Activated T-helper 17 cell treated with anti-CD3 and anti-CD28 coated beads, Interleukin-2, amount 50 U/mL, for 72 hours (primary cell): ENCODE measurements at regions not wholly inside any gene's neighbourhood (a gene's known extent, or its start where the extent isn't known, plus 50 kb on each side); places are given as distances from the start of the nearest gene placed in this dataset.
A peak's percentile ranks its signal among the peaks of the same experiment; 100 is the strongest.
"Not testable (repeated sequence)": the region's sequence is repeated elsewhere in the genome, so short reads cannot be mapped to it uniquely, and the experiment has no call there.

ENCODE experiments used
- ATAC-seq: fragments of 150-1000 bp; cut with Tn5 transposase; replicated peaks from 2 replicates; pipeline ENCODE4 v1.10.0; 2021; ENCODE audit warnings: mild to moderate bottlenecking, moderate library complexity
- H3K27ac Mint-ChIP-seq: one replicate; pipeline ENCODE4 v1.8.0; 2022; ENCODE audit warnings: mixed read lengths
- H3K27me3 Mint-ChIP-seq: one replicate; pipeline ENCODE4 v1.8.0; 2022; ENCODE audit warnings: mixed read lengths
- H3K36me3 Mint-ChIP-seq: one replicate; pipeline ENCODE4 v1.8.0; 2022; ENCODE audit warnings: low read depth, mild to moderate bottlenecking, mixed read lengths
- H3K4me1 Mint-ChIP-seq: one replicate; pipeline ENCODE4 v1.8.0; 2022; ENCODE audit warnings: mixed read lengths
- H3K4me3 Mint-ChIP-seq: one replicate; pipeline ENCODE4 v1.8.0; 2022; ENCODE audit warnings: mild to moderate bottlenecking, mixed read lengths
- H3K9me3 Mint-ChIP-seq: one replicate; pipeline ENCODE4 v1.8.0; 2022; ENCODE audit warnings: mixed read lengths

DNA sequence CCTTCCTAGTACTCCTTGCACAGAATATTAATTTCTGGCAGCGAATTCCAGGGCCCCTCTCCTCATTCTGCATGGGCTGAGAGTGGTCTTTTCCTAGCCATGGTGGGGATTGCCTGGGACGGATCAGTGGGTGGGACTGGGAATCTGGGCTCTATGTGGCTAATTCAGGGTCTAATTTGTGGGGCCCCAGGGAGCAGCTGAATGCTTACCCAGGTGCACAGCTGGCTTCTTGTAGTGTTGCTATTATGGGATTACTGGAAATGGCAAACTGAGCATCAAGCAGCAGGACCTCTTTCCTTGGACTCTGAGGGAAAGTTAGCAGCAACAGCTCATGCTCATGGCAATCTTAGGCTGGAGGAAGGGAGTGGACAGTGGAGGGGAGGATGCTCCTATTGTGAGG is 187.1 kb upstream of the CACNA1E start:
- Mint-ChIP-seq H3K4me1 (no peaks in the 10 kb centered on the region), H3K27ac (no peak overlapping the region), H3K36me3 (no peaks in the 10 kb centered on the region), H3K4me3 (no peak overlapping the region), H3K27me3 (peaks cover 4% of the 10 kb centered on the region), H3K9me3 (no peaks in the 10 kb centered on the region)
- ATAC-seq: no peak

DNA sequence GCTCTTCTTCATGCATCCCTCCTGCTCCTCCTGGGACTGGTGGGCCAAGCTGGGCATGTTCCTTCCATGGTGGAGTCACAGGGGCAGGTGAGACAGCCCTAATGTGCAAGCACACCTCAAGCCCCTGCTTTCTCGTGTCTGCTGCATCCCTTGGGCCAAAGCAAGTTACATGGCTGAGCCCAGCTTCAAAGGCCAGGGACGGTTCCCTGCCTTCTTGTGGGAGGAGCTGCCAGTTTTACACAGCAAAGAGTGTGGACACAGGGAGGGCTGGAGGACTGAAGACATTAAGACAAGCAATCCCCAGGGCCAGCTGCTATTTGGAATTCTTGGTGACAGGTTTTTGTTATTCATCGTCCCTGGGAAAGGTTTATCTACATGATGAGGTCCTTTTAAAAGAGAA is 175.2 kb upstream of the CACNA1E start:
- H3K9me3 Mint-ChIP-seq: no peaks in the 10 kb centered on the region
- H3K4me3 Mint-ChIP-seq: no peak overlapping the region
- peaks cover 15% of the 10 kb centered on the region for H3K27me3 Mint-ChIP-seq
- H3K4me1 Mint-ChIP-seq: no peaks in the 10 kb centered on the region
- no peaks in the 10 kb centered on the region for H3K36me3 Mint-ChIP-seq
- no peak overlapping the region for H3K27ac Mint-ChIP-seq
- no peak for ATAC-seq

DNA sequence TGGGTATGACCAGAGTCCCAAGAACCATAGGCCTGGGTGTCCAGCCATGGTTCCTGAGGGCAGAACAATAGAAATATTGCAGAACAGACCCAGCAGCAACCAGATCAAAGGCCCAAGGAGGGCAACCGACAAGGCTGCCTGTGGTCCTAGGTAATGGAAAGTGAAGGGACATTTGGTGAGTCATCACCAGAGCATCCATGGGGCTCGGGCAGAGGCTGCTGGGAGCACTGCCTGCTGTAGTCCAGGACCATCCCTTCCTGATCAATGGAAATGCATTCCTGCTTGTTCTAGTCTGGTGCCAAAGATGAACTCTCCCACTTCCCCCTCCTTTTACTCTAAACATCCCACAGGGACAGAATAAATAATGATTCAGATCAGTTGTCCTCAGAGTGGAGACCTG is 172.8 kb upstream of the CACNA1E start:
- H3K9me3 Mint-ChIP-seq: no peaks in the 10 kb centered on the region
- H3K4me3 Mint-ChIP-seq: no peak overlapping the region
- peaks cover 10% of the 10 kb centered on the region for H3K4me1 Mint-ChIP-seq
- ATAC-seq: no peak
- peaks cover 31% of the 10 kb centered on the region for H3K27me3 Mint-ChIP-seq
- no peak overlapping the region for H3K27ac Mint-ChIP-seq
- no peaks in the 10 kb centered on the region for H3K36me3 Mint-ChIP-seq

DNA sequence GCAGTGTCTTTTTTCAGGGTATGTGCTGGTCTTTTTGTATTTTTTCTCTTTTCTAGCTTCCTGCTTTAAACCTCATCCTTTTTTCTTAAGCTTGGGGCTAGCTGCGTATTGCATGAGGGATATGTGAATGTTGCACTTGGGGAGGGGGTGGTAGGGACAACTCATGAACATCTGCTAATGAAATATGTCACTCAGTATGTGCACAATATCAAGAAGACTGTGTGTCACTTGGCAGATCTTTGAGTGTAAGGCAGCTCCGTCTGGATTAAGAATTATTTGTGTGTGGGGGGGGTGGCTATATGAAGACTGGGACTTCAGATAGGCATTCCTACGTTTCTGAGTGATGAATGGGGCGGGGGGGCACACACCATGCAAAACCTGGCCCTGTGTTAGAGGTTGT is 170.4 kb upstream of the CACNA1E start:
- Mint-ChIP-seq H3K27me3 (peaks cover 47% of the 10 kb centered on the region), H3K36me3 (no peaks in the 10 kb centered on the region), H3K27ac (no peak overlapping the region), H3K4me1 (peaks cover 15% of the 10 kb centered on the region), H3K9me3 (no peaks in the 10 kb centered on the region), H3K4me3 (no peak overlapping the region)
- no peak for ATAC-seq

DNA sequence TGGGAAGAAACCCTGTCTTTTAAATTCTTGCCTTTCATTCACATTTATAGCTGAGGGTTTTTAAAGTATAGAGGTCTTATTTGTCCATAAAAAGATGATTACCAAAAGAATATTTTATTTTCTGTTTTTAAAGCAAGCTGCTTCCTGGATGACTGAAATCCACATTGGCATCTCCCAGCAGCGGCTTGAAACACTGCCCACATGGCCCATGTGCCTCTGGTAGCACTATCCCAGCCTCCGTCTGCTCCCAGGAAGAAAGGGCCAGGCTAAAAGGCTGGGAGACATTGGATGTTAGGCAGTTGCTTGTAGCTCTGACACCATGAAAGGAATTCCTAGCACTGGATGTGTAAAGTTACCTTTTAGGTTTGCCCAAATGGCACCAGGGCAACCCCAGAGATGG is 169.9 kb upstream of the CACNA1E start:
- peaks cover 53% of the 10 kb centered on the region for H3K27me3 Mint-ChIP-seq
- no peak overlapping the region for H3K4me3 Mint-ChIP-seq
- H3K27ac Mint-ChIP-seq: no peak overlapping the region
- H3K4me1 Mint-ChIP-seq: peaks cover 19% of the 10 kb centered on the region
- H3K36me3 Mint-ChIP-seq: no peaks in the 10 kb centered on the region
- no peak for ATAC-seq
- no peaks in the 10 kb centered on the region for H3K9me3 Mint-ChIP-seq

DNA sequence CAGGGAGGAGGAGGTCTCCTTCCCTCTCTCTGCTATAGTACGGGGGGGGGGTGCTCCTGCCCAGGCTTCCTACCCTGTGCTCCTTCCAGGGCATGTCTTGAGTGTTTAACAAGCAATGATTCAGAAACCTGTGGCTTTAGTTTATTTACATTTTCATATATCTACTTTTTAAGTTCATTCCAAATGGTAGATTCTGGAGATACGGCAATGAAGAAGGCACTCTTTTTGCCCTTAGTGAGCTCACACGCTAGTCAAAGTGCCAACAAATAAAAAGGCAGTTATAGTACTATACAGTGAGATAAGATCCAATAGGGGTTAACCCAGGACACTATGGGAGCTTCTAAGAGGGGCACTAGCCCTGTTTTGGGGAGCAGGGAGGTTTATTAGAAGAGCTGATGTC is 169.3 kb upstream of the CACNA1E start:
- Mint-ChIP-seq H3K36me3 (no peaks in the 10 kb centered on the region), H3K4me3 (no peak overlapping the region), H3K9me3 (no peaks in the 10 kb centered on the region)

DNA sequence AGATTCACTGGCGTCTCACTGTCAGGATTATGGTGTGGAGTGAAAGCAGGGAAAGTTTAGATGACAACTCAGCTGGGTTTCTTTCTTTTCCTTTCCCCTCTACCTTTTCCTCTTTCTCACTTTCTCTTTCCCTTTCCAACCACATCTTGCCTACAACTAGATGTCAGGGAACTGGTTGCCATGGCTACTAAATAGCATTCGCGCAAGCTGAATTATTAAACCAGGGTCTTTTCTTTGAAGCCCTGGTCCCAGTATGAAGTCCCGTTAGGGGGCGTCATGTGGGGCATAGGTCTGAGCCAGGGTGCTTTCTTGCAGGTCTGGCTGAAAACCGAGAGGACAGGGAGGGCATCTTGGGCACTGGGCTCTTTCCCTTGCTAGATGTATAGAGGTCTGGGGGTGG is 168.4 kb upstream of the CACNA1E start:
- peak; percentile 21 for ATAC-seq
- Mint-ChIP-seq H3K36me3 (no peaks in the 10 kb centered on the region), H3K4me1 (peaks cover 25% of the 10 kb centered on the region), H3K27me3 (peaks cover 61% of the 10 kb centered on the region), H3K4me3 (no peak overlapping the region), H3K9me3 (no peaks in the 10 kb centered on the region), H3K27ac (no peak overlapping the region)

More for the DNA sequence above, 169.3 kb upstream of the CACNA1E start:
- ATAC-seq: no peak
- peaks cover 24% of the 10 kb centered on the region for H3K4me1 Mint-ChIP-seq
- H3K27me3 Mint-ChIP-seq: peaks cover 53% of the 10 kb centered on the region
- no peak overlapping the region for H3K27ac Mint-ChIP-seq

DNA sequence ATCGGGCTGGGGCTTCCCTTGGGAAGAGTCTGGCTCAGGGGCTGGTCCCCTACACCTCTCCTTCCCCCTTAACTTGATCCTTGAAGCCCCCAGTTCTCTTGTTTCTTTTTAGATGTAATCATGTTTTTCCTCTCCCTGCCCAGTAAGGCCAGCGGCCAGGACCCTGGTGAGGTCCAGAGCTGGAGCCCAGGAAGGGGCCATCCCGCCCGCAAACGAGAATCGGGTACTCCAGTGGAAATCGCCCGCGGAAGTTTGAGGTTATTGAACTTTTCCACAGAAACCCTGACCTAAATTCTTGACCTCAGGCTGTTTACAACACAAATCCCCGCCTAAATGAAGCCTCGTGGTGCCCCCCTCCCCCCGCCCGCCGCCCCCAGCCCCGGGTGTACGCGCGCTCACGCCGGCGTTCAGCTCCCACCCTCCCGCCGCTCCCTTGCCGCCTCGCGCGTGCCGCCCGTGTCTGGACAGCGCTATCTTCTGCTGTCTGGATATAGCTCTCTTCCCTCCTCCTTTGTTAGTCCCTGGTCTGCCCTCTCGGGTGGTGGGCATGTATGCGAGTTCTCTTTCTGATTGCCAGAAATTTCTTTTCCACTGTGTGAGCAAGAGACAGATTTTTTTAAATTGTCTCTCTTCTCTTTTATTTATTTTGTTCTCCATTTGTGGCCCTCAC is 165.9 kb upstream of the CACNA1E start:
- H3K4me3 Mint-ChIP-seq: peak overlapping the region; percentile 69
- H3K27me3 Mint-ChIP-seq: peaks cover 57% of the 10 kb centered on the region
- no peaks in the 10 kb centered on the region for H3K36me3 Mint-ChIP-seq

DNA sequence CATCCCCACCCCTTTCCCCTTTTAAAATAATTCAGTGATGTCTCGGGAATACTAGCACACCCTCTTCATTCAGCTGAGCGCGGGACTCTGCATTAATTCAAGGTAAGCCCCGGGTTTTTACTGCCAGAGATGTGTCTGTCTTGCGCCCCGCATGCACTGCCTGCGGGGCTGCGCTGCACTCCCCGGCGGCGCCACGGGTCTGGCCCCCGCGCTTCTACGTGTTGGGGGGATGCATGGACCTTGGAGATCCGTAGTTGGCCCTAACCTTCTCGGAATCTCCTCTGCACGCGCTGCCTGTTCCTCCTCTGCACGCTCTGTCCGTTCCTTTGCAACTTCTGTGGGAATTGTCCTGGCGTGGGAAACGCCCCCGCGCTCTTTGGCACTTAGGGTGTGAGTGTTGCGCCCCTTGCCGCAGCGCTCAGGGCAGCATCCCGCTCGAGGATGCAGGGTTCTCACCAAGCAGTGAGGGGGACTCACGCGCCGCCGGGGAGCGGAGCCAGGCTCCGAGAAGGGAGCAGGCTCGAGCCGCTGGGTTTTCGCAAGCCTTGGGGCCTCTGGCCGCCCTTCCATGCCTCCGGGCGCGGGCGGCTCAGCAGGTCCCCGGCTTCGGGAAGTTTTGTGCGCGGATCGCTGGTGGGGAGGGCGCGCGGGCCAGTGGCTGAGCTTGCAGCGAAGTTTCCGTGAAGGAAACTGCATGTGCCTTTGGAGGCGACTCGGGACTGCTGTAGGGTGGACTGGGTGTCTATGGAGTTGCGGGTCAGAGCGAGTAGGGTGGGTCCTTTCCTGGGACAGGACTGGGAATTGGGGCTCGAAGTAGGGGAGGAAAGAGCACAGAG is 165.1 kb upstream of the CACNA1E start:
- ATAC-seq: no peak
- Mint-ChIP-seq H3K9me3 (no peaks in the 10 kb centered on the region), H3K4me3 (peak overlapping the region; percentile 69), H3K36me3 (no peaks in the 10 kb centered on the region), H3K27ac (no peak overlapping the region), H3K27me3 (peaks cover 54% of the 10 kb centered on the region), H3K4me1 (peaks cover 25% of the 10 kb centered on the region)

More for the DNA sequence above, 165.9 kb upstream of the CACNA1E start:
- Mint-ChIP-seq H3K27ac (no peak overlapping the region), H3K4me1 (peaks cover 25% of the 10 kb centered on the region), H3K9me3 (no peaks in the 10 kb centered on the region)
- ATAC-seq: no peak

DNA sequence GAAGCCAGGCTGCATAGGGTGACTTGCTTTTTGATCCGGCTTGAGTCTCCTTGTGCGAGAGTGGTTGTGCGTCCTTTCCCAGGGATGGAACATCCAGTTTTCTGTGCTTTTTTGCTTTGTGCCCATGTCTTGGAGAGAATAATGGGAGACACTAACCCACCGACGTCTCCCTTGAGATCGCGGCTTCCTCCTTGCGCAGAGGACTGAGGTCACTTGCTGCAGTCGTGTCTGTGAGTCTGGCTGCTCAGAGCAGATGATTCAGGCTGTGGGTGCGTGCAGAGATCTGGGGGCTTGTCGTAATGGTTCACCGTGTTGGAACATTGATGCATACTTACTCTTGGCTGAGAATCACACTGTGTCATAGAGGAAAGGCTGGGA is 164.5 kb upstream of the CACNA1E start:
- peak overlapping the region; percentile 69 for H3K4me3 Mint-ChIP-seq
- H3K9me3 Mint-ChIP-seq: no peaks in the 10 kb centered on the region
- peaks cover 25% of the 10 kb centered on the region for H3K4me1 Mint-ChIP-seq
- peaks cover 54% of the 10 kb centered on the region for H3K27me3 Mint-ChIP-seq
- H3K36me3 Mint-ChIP-seq: no peaks in the 10 kb centered on the region
- no peak overlapping the region for H3K27ac Mint-ChIP-seq
- ATAC-seq: no peak

DNA sequence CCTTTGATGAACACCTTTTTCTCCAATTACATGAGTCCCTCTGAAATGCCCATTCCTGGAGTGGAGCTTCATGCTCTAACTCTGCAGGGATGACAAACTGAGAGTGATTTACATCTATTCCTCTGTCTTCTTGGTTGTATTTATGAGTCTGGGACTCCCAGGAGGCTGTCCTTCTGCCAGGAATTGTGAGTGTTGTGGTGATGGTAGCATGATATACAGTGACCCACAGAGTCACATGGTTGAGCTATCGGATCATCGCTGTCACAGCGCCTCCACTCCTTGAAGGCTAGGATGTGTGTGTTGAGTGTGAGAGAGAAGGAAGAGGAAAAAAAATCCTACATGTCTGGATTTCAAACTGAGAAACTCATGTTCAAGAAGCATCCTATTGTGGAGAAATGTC is 163.4 kb upstream of the CACNA1E start:
- peaks cover 45% of the 10 kb centered on the region for H3K27me3 Mint-ChIP-seq
- peaks cover 16% of the 10 kb centered on the region for H3K4me1 Mint-ChIP-seq
- no peak overlapping the region for H3K4me3 Mint-ChIP-seq
- H3K36me3 Mint-ChIP-seq: no peaks in the 10 kb centered on the region
- no peak overlapping the region for H3K27ac Mint-ChIP-seq
- H3K9me3 Mint-ChIP-seq: no peaks in the 10 kb centered on the region
- no peak for ATAC-seq

DNA sequence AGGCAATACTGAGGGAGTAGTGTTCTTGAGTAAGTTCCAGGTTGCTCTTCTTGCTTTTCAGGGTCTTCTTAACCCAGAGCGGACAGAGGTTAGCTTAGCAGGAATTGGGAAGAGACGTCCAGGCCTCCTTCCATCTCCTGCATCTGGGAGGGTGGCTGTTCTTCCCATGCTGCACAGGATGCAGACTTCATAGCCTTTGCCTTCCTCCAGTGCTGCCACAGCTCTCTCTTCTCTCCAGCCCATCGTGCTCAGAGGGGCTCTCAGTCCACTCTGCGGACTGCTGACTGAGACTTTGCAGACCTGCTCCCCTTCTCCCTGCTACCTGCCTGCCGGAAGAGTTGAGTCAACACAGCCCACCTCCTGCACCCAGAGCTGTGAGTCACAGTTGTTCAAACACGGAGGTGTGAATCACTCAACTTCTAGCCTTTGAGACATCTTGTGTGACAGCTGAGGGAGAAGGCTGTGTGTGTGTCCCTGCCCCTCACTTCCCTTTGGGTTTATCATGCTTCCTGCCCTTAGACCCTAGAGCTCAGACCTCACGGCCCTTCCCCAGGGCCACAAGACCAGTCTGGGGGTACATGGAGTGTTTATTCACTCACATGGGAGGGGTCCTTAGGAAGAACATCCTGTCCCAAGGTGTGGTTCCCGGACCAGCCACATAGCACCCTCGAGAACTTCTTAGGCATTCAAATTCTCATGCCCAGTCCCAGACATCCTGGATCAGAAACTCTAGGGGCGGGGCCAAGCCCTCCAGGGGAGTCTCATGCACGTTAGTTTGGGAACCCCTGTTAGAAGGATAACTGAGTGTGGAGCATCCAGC is 158.3 kb upstream of the CACNA1E start:
- no peak overlapping the region for H3K27ac Mint-ChIP-seq
- H3K9me3 Mint-ChIP-seq: no peaks in the 10 kb centered on the region

DNA sequence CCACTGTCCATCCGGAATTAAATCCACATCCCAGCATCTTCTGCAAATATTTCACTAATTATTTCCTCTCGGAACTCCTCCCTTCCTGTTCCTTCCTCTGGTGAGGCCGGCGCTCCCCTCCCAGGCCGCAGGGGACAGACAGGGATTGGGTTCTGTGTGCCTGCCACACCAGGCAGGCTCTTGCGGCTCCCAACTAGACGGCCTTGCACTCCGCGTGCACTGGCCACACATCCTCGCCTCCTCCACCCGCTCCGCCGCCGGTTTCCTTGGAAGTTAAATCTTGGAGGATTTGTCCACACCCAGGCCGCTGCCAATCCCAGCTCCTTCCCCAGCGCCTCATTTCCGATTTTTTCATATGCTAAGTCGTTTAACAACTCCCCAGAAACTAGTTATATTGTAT is 157.6 kb upstream of the CACNA1E start:
- H3K9me3 Mint-ChIP-seq, H3K27me3 Mint-ChIP-seq, H3K4me3 Mint-ChIP-seq, H3K36me3 Mint-ChIP-seq, H3K27ac Mint-ChIP-seq, ATAC-seq, H3K4me1 Mint-ChIP-seq: not testable (repeated sequence)

More for the DNA sequence above, 158.3 kb upstream of the CACNA1E start:
- H3K4me1 Mint-ChIP-seq: no peaks in the 10 kb centered on the region
- H3K27me3 Mint-ChIP-seq: peaks cover 5% of the 10 kb centered on the region
- H3K36me3 Mint-ChIP-seq: no peaks in the 10 kb centered on the region
- ATAC-seq: peak; percentile 99
- no peak overlapping the region for H3K4me3 Mint-ChIP-seq

DNA sequence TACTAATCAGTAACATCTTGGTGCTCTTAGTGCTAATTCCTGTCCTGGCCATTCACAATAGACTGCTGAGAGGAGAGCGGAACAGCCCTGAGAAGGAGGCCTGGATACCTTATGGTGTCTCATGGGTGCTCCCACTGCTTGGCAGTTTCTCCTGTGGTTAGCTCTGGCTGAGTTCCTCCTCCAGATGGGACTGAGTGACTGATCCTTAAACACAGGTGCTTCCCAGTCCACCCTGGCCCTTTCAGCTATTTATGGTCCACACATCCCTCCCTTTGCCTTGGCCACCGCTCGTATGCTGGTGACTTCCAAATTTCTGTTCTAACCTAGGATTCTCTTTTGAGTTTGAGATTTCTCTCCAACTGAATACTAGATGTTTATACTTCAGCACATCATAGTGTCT is 157.0 kb upstream of the CACNA1E start:
- no peaks in the 10 kb centered on the region for H3K36me3 Mint-ChIP-seq
- H3K9me3 Mint-ChIP-seq: no peaks in the 10 kb centered on the region
- H3K27me3 Mint-ChIP-seq: peaks cover 4% of the 10 kb centered on the region
- no peak for ATAC-seq
- no peaks in the 10 kb centered on the region for H3K4me1 Mint-ChIP-seq
- no peak overlapping the region for H3K27ac Mint-ChIP-seq
- H3K4me3 Mint-ChIP-seq: no peak overlapping the region
